Mesothelial cell of epicardium (in vitro differentiated cells): ENCODE measurements at regions not wholly inside any gene's neighbourhood (a gene's known extent, or its start where the extent isn't known, plus 50 kb on each side); places are given as distances from the start of the nearest gene placed in this dataset.
"Not testable (repeated sequence)": the region's sequence is repeated elsewhere in the genome, so short reads cannot be mapped to it uniquely, and the experiment has no call there.

Experiments used
- DNase-seq, 2 experiments: peaks; one replicate each; pipeline ENCODE4 v3.0.0; 2021; ENCODE audit warnings: low spot score in 2 of 2; ENCODE audit not compliant: unreplicated experiment in 2 of 2
- H3K27ac Mint-ChIP-seq: 2 replicates; pipeline ENCODE4 v1.8.0; 2021; ENCODE audit warnings: mixed read lengths
- H3K27me3 Mint-ChIP-seq: 2 replicates; pipeline ENCODE4 v1.8.0; 2021; ENCODE audit warnings: low read depth, mixed read lengths
- H3K36me3 Mint-ChIP-seq: 2 replicates; pipeline ENCODE4 v1.8.0; 2021; ENCODE audit warnings: mixed read lengths
- H3K4me1 Mint-ChIP-seq: 2 replicates; pipeline ENCODE4 v1.8.0; 2021; ENCODE audit warnings: mixed read lengths
- H3K4me3 Mint-ChIP-seq: 2 replicates; pipeline ENCODE4 v1.8.0; 2021; ENCODE audit warnings: mild to moderate bottlenecking, moderate library complexity, mixed read lengths
- H3K9me3 Mint-ChIP-seq: 2 replicates; pipeline ENCODE4 v1.8.0; 2021; ENCODE audit warnings: mixed read lengths
- TF ChIP-seq, protein P1 (sequence below): fragments of 200-600 bp; sonication (generic); IDR thresholded peaks from one replicate; pipeline ENCODE4 v1.5.0; 2021; ENCODE audit warnings: antibody characterized with exemption; ENCODE audit not compliant: unreplicated experiment

DNA sequence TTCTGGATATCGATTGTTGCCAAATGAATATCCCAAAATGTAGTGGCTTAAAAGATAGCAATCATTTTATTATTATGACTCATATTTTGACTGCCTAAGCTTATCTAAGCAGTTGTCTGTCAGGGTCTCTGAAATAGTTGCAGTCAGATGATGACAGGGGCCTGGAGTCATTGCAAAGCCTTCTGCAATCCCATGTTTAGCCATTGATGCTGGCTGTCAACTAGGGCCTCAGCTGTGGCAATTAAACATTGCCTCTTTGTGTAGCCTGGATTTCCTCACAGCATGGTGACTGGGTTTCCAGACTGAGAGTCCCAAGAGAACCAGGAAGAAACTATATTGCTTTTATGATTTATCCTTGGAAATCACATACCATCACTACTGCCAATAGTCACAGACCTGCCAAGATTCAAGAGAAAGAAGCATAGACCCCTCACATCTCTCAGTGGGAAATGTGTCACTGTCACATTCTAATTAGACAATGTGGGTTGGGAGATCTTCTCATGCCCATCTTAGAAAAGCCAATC lies 227.3 kb upstream of the NOCT start:
- H3K4me3 Mint-ChIP-seq, result no peak overlapping the region
- TF ChIP-seq, protein P1, sequence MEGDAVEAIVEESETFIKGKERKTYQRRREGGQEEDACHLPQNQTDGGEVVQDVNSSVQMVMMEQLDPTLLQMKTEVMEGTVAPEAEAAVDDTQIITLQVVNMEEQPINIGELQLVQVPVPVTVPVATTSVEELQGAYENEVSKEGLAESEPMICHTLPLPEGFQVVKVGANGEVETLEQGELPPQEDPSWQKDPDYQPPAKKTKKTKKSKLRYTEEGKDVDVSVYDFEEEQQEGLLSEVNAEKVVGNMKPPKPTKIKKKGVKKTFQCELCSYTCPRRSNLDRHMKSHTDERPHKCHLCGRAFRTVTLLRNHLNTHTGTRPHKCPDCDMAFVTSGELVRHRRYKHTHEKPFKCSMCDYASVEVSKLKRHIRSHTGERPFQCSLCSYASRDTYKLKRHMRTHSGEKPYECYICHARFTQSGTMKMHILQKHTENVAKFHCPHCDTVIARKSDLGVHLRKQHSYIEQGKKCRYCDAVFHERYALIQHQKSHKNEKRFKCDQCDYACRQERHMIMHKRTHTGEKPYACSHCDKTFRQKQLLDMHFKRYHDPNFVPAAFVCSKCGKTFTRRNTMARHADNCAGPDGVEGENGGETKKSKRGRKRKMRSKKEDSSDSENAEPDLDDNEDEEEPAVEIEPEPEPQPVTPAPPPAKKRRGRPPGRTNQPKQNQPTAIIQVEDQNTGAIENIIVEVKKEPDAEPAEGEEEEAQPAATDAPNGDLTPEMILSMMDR, result no peak
- no peak overlapping the region for H3K27ac Mint-ChIP-seq
- H3K27me3 Mint-ChIP-seq, result no peaks in the 10 kb centered on the region
- no peaks in the 10 kb centered on the region for H3K9me3 Mint-ChIP-seq
- no peak for DNase-seq
- H3K36me3 Mint-ChIP-seq, result no peaks in the 10 kb centered on the region
- peaks cover 2% of the 10 kb centered on the region for H3K4me1 Mint-ChIP-seq

DNA sequence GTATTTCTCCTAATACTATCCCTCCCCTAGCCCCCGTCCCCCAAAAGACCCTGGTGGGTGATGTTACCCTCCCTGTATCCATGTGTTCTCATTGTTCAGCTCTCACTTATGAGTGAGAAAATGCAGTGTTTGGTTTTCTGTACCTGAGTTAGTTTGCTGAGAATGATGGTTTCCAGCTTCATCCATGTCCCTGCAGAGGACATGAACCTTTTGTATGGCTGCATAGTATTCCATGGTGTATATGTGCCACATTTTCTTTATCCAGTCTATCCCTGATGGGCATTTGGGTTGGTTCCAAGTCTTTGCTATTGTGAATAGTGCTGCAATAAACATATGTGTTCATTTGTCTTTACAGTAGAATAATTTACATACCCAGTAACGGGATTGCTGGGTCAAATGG lies 235.8 kb upstream of the NOCT start:
- not testable (repeated sequence) for H3K4me3 Mint-ChIP-seq, H3K36me3 Mint-ChIP-seq, H3K9me3 Mint-ChIP-seq, H3K27ac Mint-ChIP-seq, H3K27me3 Mint-ChIP-seq, DNase-seq
- peaks cover 13% of the 10 kb centered on the region for H3K4me1 Mint-ChIP-seq

DNA sequence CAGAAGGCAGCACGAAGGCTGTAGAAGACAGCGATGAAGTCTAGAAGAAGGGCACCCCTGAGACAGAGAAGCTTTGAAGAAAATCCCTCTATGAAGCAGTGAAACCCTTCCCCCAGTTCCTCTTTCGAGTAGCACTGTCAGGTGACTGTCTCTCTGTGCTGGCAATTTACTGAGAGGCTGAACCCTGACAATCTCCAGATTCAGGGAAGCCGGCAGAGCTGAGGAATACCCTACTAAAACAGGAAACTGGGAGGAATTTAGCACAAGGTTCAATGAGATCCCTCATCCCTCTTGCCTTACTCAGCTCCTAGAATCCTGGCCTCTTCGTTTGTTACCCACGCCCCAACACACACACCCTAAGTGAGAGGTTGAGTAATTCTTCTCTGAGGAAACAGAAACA lies 239.7 kb upstream of the NOCT start:
- peaks cover 16% of the 10 kb centered on the region for H3K4me1 Mint-ChIP-seq
- no peak for DNase-seq
- TF ChIP-seq, protein P1, result no peak
- no peak overlapping the region for H3K4me3 Mint-ChIP-seq
- H3K9me3 Mint-ChIP-seq, result peaks cover 5% of the 10 kb centered on the region
- H3K27me3 Mint-ChIP-seq, result no peaks in the 10 kb centered on the region
- H3K36me3 Mint-ChIP-seq, result no peaks in the 10 kb centered on the region
- H3K27ac Mint-ChIP-seq, result peak overlapping the region; percentile 18

DNA sequence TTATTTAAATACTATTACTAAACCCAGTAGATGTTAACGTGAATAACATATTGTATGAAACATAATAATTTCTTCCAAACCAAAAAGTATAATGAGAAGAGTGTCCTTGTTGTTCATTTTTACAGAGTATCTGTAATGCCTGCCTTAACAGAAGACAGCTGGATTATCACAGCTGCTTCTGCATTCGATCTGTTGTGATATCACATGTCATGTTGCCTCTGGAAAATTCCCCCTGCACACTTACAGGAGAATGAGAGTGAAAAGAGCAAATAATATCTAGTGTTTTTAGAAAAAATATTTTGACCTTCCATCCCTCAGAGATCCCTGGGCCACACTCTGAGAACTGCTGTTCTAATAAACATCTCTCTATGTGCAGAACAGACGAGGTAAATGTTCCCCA lies 240.1 kb upstream of the NOCT start:
- DNase-seq, result no peak
- no peaks in the 10 kb centered on the region for H3K36me3 Mint-ChIP-seq
- no peak overlapping the region for H3K4me3 Mint-ChIP-seq
- H3K27ac Mint-ChIP-seq, result peak overlapping the region; percentile 18
- TF ChIP-seq, protein P1, result no peak
- peaks cover 16% of the 10 kb centered on the region for H3K4me1 Mint-ChIP-seq
- no peaks in the 10 kb centered on the region for H3K27me3 Mint-ChIP-seq
- H3K9me3 Mint-ChIP-seq, result peaks cover 7% of the 10 kb centered on the region

DNA sequence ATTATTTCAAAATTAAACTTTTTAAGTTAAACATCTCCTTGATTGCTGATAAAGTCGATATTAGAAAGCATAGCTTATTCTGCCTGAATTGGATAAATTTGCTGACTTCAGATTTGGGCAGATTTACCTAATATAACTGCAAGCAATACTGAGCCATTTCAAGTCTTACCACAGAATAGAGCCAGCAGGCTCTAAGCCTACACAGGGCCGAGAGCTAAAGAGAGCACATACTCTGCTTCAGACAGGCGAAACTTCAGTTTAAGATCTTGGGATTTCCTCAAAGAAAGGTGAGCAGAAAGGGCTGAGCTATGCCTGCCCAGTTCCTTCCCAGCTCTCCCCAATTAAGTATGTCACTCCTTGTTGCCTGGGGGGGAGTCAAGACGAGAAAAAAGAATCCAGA lies 240.6 kb upstream of the NOCT start:
- Mint-ChIP-seq H3K4me3 (no peak overlapping the region), H3K27me3 (no peaks in the 10 kb centered on the region), H3K4me1 (peaks cover 16% of the 10 kb centered on the region), H3K27ac (peak overlapping the region; percentile 88), H3K36me3 (no peaks in the 10 kb centered on the region), H3K9me3 (peaks cover 7% of the 10 kb centered on the region)
- TF ChIP-seq, protein P1, result no peak
- DNase-seq, result no peak

DNA sequence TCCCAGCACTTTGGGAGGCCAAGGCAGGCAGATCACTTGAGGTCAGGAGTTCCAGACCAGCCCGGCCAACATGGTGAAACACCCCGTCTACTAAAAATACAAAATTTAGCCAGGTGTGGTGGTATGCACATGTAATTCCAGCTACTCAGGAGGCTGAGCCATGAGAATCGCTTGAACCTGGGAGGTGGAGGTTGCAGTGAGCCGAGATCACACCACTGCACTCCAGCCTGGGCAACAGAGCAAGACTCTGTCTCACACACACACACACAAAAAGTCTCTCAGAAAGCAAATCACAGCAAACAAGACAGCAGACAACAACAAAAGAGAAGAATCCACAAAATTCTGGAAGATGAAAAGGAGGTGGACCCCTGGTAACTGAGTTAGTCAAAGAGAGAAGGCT lies 241.5 kb upstream of the NOCT start:
- not testable (repeated sequence) for H3K27me3 Mint-ChIP-seq, H3K4me3 Mint-ChIP-seq, H3K27ac Mint-ChIP-seq, H3K36me3 Mint-ChIP-seq, H3K9me3 Mint-ChIP-seq, DNase-seq
- H3K4me1 Mint-ChIP-seq, result peaks cover 16% of the 10 kb centered on the region

DNA sequence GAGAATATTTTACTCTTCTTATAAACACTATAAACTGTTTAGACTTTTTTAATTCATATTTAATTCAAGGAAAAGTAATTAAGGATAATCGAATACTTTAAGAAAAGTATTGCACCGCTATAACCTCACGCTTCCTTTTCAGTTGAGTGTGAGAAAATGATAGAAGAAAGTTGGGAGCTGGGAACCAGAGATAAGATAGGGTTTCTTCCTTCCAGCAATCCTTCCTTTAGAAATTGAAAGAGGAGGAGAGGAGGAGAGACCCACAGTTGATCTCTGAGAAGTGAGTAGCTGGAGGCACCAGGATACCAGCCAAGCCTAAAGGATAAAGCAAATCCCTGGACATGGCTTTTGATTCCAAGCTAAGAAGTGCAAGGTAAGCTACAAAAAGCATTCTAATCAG lies 242.3 kb upstream of the NOCT start:
- no peak for DNase-seq
- TF ChIP-seq, protein P1, result no peak
- Mint-ChIP-seq H3K4me3 (no peak overlapping the region), H3K9me3 (peaks cover 7% of the 10 kb centered on the region), H3K36me3 (no peaks in the 10 kb centered on the region), H3K27ac (no peak overlapping the region), H3K27me3 (no peaks in the 10 kb centered on the region), H3K4me1 (peaks cover 16% of the 10 kb centered on the region)
